HepG2 (cell line): ENCODE measurements at regions not wholly inside any gene's neighbourhood (a gene's known extent, or its start where the extent isn't known, plus 50 kb on each side); places are given as distances from the start of the nearest gene placed in this dataset.

Experiments used
- ARID3A ChIP-seq: IDR thresholded peaks from 2 replicates; pipeline ENCODE4 v1.6.1; 2012; ENCODE audit warnings: low read depth, low read length, improper control_type of control experiment
- ARNTL ChIP-seq: sonication (generic); formaldehyde crosslinking; IDR thresholded peaks from 2 replicates; pipeline ENCODE4 v1.4.0; 2020; ENCODE audit warnings: mild to moderate bottlenecking, missing genetic modification reagents
- BORCS8-MEF2B ChIP-seq: sonication (generic); formaldehyde crosslinking; IDR thresholded peaks from 2 replicates; pipeline ENCODE4 v1.8.0; 2022; ENCODE audit warnings: mild to moderate bottlenecking, missing genetic modification reagents
- DMAP1 ChIP-seq: IDR thresholded peaks from 2 replicates; pipeline ENCODE4 v1.6.1; 2016
- ETV5 ChIP-seq: IDR thresholded peaks from 2 replicates; pipeline ENCODE4 v1.6.1; 2018; ENCODE audit warnings: missing biosample characterization, missing genetic modification reagents, inconsistent platforms, borderline replicate concordance
- FOXK1 ChIP-seq: sonication (generic); formaldehyde crosslinking; IDR thresholded peaks from 2 replicates; pipeline ENCODE4 v1.4.0; 2020; ENCODE audit warnings: low read depth, missing genetic modification reagents, borderline replicate concordance
- FOXP4 ChIP-seq: sonication (generic); formaldehyde crosslinking; IDR thresholded peaks from 2 replicates; pipeline ENCODE4 v1.4.0; 2020; ENCODE audit warnings: missing genetic modification reagents
- HNRNPH1 ChIP-seq: fragments of 200-400 bp; formaldehyde crosslinking; optimal IDR thresholded peaks from 2 replicates; pipeline ENCODE3; 2017; ENCODE audit warnings: mild to moderate bottlenecking, low read depth, low read length
- JUN ChIP-seq: sonication (generic); formaldehyde crosslinking; IDR thresholded peaks from 2 replicates; pipeline ENCODE4 v1.4.0; 2020; ENCODE audit warnings: mild to moderate bottlenecking, missing genetic modification reagents
- PITX1 ChIP-seq: sonication (generic); formaldehyde crosslinking; IDR thresholded peaks from 2 replicates; pipeline ENCODE4 v1.5.1; 2020; ENCODE audit warnings: mild to moderate bottlenecking, missing genetic modification reagents
- TBX2 ChIP-seq: sonication (generic); formaldehyde crosslinking; IDR thresholded peaks from 2 replicates; pipeline ENCODE4 v1.5.0; 2020; ENCODE audit warnings: missing genetic modification reagents, mild to moderate bottlenecking, borderline replicate concordance
- THAP7 ChIP-seq: sonication (generic); formaldehyde crosslinking; IDR thresholded peaks from 2 replicates; pipeline ENCODE4 v1.8.1; 2023; ENCODE audit warnings: mild to moderate bottlenecking, missing genetic modification reagents
- TP53 ChIP-seq: sonication (generic); formaldehyde crosslinking; conservative IDR thresholded peaks from 2 replicates; pipeline ENCODE4 v1.4.0; 2020; ENCODE audit warnings: missing genetic modification reagents
- XRCC5 ChIP-seq: fragments of 200-400 bp; formaldehyde crosslinking; optimal IDR thresholded peaks from 2 replicates; pipeline ENCODE3; 2017; ENCODE audit warnings: mild to moderate bottlenecking, low read length
- ZMAT3 ChIP-seq: sonication (generic); formaldehyde crosslinking; conservative IDR thresholded peaks from 2 replicates; pipeline ENCODE4 v1.7.0; 2021; ENCODE audit warnings: missing genetic modification reagents
- ZNF260 ChIP-seq: sonication (generic); formaldehyde crosslinking; IDR thresholded peaks from 2 replicates; pipeline ENCODE4 v1.4.0; 2020; ENCODE audit warnings: missing genetic modification reagents, low read depth, mild to moderate bottlenecking, borderline replicate concordance
- ZNF605 ChIP-seq: sonication (generic); formaldehyde crosslinking; IDR thresholded peaks from 2 replicates; pipeline ENCODE4 v1.8.0; 2022; ENCODE audit warnings: mild to moderate bottlenecking, missing genetic modification reagents
- TF ChIP-seq, protein P1 (sequence below): sonication (generic); formaldehyde crosslinking; IDR thresholded peaks from 2 replicates; pipeline ENCODE4 v1.8.0; 2022; ENCODE audit warnings: missing genetic modification reagents, mild to moderate bottlenecking, borderline replicate concordance
- TF ChIP-seq, protein P2 (sequence below): sonication (generic); formaldehyde crosslinking; IDR thresholded peaks from 2 replicates; pipeline ENCODE4 v1.5.1; 2020; ENCODE audit warnings: mild to moderate bottlenecking, missing genetic modification reagents

- TF ChIP-seq FOXK1 (no peak), ETV5 (CRISPR knock-in tag) (peak; percentile 63; the same call in 1 of the 2 replicates), ARNTL (peak; percentile 72; the same call in 1 of the 2 replicates), ZNF260 (CRISPR knock-in tag) (no peak), TBX2 (CRISPR knock-in tag) (peak; percentile 90), FOXP4 (peak; percentile 70), ZNF605 (CRISPR knock-in tag) (peak; percentile 80), TP53 (CRISPR knock-in tag) (no peak), ARID3A (0 out of 2 replicates have a peak, but pooled peaks have one; percentile 38), JUN (CRISPR knock-in tag) (peak; percentile 42; the same call in 1 of the 2 replicates), BORCS8-MEF2B (CRISPR knock-in tag) (0 out of 2 replicates have a peak, but pooled peaks have one; percentile 19), XRCC5 (peak; percentile 44), ZMAT3 (0 out of 2 replicates have a peak, but pooled peaks have one; percentile 38), THAP7 (CRISPR knock-in tag) (peak; percentile 74; the same call in 1 of the 2 replicates), PITX1 (CRISPR knock-in tag) (peak; percentile 71; the same call in 1 of the 2 replicates), HNRNPH1 (no peak), DMAP1 (CRISPR knock-in tag) (peak; percentile 48; the same call in 1 of the 2 replicates)
- TF ChIP-seq, protein P1, sequence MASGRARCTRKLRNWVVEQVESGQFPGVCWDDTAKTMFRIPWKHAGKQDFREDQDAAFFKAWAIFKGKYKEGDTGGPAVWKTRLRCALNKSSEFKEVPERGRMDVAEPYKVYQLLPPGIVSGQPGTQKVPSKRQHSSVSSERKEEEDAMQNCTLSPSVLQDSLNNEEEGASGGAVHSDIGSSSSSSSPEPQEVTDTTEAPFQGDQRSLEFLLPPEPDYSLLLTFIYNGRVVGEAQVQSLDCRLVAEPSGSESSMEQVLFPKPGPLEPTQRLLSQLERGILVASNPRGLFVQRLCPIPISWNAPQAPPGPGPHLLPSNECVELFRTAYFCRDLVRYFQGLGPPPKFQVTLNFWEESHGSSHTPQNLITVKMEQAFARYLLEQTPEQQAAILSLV (CRISPR knock-in tag), result peak; percentile 23; the same call in 1 of the 2 replicates
- TF ChIP-seq, protein P2, sequence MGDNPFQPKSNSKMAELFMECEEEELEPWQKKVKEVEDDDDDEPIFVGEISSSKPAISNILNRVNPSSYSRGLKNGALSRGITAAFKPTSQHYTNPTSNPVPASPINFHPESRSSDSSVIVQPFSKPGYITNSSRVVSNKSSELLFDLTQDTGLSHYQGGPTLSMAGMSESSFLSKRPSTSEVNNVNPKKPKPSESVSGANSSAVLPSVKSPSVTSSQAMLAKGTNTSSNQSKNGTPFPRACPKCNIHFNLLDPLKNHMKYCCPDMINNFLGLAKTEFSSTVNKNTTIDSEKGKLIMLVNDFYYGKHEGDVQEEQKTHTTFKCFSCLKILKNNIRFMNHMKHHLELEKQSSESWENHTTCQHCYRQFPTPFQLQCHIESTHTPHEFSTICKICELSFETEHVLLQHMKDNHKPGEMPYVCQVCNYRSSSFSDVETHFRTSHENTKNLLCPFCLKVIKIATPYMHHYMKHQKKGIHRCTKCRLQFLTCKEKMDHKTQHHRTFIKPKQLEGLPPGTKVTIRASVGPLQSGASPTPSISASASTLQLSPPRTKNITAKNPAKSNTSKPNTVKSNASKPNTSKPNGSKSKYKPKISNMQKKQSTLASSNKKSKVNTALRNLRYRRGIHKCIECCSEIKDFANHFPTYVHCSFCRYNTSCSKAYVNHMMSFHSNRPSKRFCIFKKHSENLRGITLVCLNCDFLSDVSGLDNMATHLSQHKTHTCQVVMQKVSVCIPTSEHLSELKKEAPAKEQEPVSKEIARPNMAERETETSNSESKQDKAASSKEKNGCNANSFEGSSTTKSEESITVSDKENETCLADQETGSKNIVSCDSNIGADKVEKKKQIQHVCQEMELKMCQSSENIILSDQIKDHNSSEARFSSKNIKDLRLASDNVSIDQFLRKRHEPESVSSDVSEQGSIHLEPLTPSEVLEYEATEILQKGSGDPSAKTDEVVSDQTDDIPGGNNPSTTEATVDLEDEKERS (CRISPR knock-in tag), result no peak
Observed at GRCh38 chr13:26968431-26969341, 202.9 kb downstream of the USP12 start (continued).
